ENCODE measurements at regions not wholly inside any gene's neighbourhood (a gene's known extent, or its start where the extent isn't known, plus 50 kb on each side); places are given as distances from the start of the nearest gene placed in this dataset.

- TF ChIP-seq CTCF (IDR thresholded peaks at IDR 0.05; ENCODE audit: insufficient read depth, low read length) (no peak), GABPA (IDR thresholded peaks at IDR 0.05; ENCODE audit: low read depth) (no peak), REST (IDR thresholded peaks at IDR 0.05; ENCODE audit: insufficient replicate concordance, low read depth) (no peak), SPI1 (IDR thresholded peaks at IDR 0.05; ENCODE audit: borderline replicate concordance, low read depth) (no peak)
These were observed 305.6 kb upstream of the TMTC4 start for GRCh38 chr13:100980171-100980570.
